K562 (cell line): ENCODE measurements at regions not wholly inside any gene's neighbourhood (a gene's known extent, or its start where the extent isn't known, plus 50 kb on each side); places are given as distances from the start of the nearest gene placed in this dataset.
A peak's percentile ranks its signal among the peaks of the same experiment; 100 is the strongest.

Experiments
- ATAC-seq: fragments of 200-7000 bp; cut with Tn5 transposase; 3 replicates; pipeline ENCODE4 v1.9.1; 2020; ENCODE audit warnings: moderate library complexity
- BruUV-seq: library from RNA; stranded (reverse); fragments of 400-500 nt; replicated peaks from 2 replicates; lab custom pipeline; 2021; lab: Mats Ljungman, UMichigan
- CTCF ChIA-PET: fragments of 300-600 bp; formaldehyde crosslinking; extraction: SDS; loops from one replicate; lab custom pipeline; 2021; ENCODE audit warnings: low intra/inter-chr PET ratio; lab: Yijun Ruan, JAX
- POLR2A ChIA-PET: fragments of 300-600, 350-650 bp; sonication (Branson Sonifier 250); formaldehyde crosslinking; extraction: SDS; loops from one replicate; lab custom pipeline; 2021; ENCODE audit warnings: antibody characterized with exemption, inconsistent platforms; lab: Yijun Ruan, JAX
- DNase-seq, 4 experiments: peaks; one replicate each; pipeline versions ENCODE4 v3.0.0 to v3.0.0-alpha.2; 2011 to 2018; ENCODE audit warnings: low spot score in 3 of 4, mixed read lengths in 3 of 4; ENCODE audit errors: extremely low read depth in 1 of 4
- FAIRE-seq: peaks from 2 replicates; lab custom pipeline; 2011; peaks lifted over from hg19 to GRCh38; lab: Jason Lieb, UNC
- H2AFZ ChIP-seq: 2 replicates; pipeline ENCODE4 v1.6.0; 2011; ENCODE audit warnings: low read depth, low read length, control low read depth, inconsistent platforms
- H3K27ac ChIP-seq: fragments of 200-600 bp; 3 replicates; pipeline ENCODE4 v1.8.0; 2011; ENCODE audit warnings: low read depth, mild to moderate bottlenecking, control low read depth, inconsistent platforms, low read length, moderate library complexity, mixed read lengths; ENCODE audit errors: extremely low read depth
- H3K27me3 ChIP-seq, 2 experiments: fragments of 300-600 bp in 1 of 2; 2 replicates in 1 of 2; 3 replicates in 1 of 2; pipeline versions ENCODE4 v1.6.0 to v1.8.0; 2011; ENCODE audit warnings: inconsistent platforms in 2 of 2, low read length in 2 of 2, mild to moderate bottlenecking in 1 of 2, mixed read lengths in 1 of 2, moderate library complexity in 1 of 2; ENCODE audit not compliant: control insufficient read depth in 2 of 2, insufficient read depth in 2 of 2
- H3K36me3 ChIP-seq: fragments of 300-600 bp; 3 replicates; pipeline ENCODE4 v1.8.0; 2011; ENCODE audit warnings: mild to moderate bottlenecking, low read length, inconsistent platforms; ENCODE audit not compliant: control insufficient read depth, insufficient read depth
- H3K4me1 ChIP-seq, 2 experiments: fragments of 200-600 bp in 1 of 2; replicated peaks in 1 of 2; 2 replicates in 1 of 2; 3 replicates in 1 of 2; pipeline versions ENCODE4 v1.5.1 to v1.8.0; 2011; ENCODE audit warnings: inconsistent platforms in 2 of 2, low read length in 2 of 2, mild to moderate bottlenecking in 1 of 2, mixed read lengths in 1 of 2, moderate library complexity in 1 of 2; ENCODE audit not compliant: control insufficient read depth in 2 of 2, insufficient read depth in 2 of 2
- H3K4me2 ChIP-seq: 2 replicates; pipeline ENCODE4 v1.6.1; 2011; ENCODE audit warnings: low read length, control low read depth, inconsistent platforms, mixed read lengths; ENCODE audit not compliant: insufficient read depth
- H3K4me3 ChIP-seq: fragments of 200-600 bp; sonication (generic), shearing (Covaris generic); 2 replicates; pipeline ENCODE4 v1.5.1; 2016; ENCODE audit warnings: control low read depth, inconsistent platforms
- H3K79me2 ChIP-seq: fragments of 200-600 bp; 3 replicates; pipeline ENCODE4 v1.8.0; 2011; ENCODE audit warnings: low read length, inconsistent platforms; ENCODE audit not compliant: control insufficient read depth, insufficient read depth
- H3K9ac ChIP-seq, 2 experiments: 2 replicates each; pipeline versions ENCODE4 v1.6.0 to v1.6.1; 2011; ENCODE audit warnings: low read depth in 2 of 2, low read length in 2 of 2, control low read depth in 1 of 2, inconsistent platforms in 1 of 2, mild to moderate bottlenecking in 1 of 2, mixed read lengths in 1 of 2; ENCODE audit not compliant: insufficient read depth in 1 of 2
- H3K9me1 ChIP-seq: one replicate; pipeline ENCODE4 v1.6.0; 2011; ENCODE audit warnings: inconsistent platforms, mild to moderate bottlenecking, low read length, moderate library complexity; ENCODE audit not compliant: control insufficient read depth, insufficient read depth
- H3K9me3 ChIP-seq: replicated peaks from 2 replicates; pipeline ENCODE4 v1.5.1; 2011; ENCODE audit warnings: low read depth, low read length, inconsistent platforms; ENCODE audit not compliant: control insufficient read depth, insufficient read depth
- H4K20me1 ChIP-seq: replicated peaks from 2 replicates; pipeline ENCODE4 v1.6.1; 2011; ENCODE audit warnings: low read length, inconsistent platforms, mixed read lengths; ENCODE audit not compliant: control insufficient read depth, insufficient read depth
- ATF3 ChIP-seq, 2 experiments: fragments of 450-650 bp in 1 of 2; sonication (generic) in 1 of 2; formaldehyde crosslinking in 1 of 2; IDR thresholded peaks in 1 of 2; conservative IDR thresholded peaks in 1 of 2; 2 replicates each; pipeline versions ENCODE4 v1.6.1 to v1.8.1; 2016 to 2023; ENCODE audit warnings: mild to moderate bottlenecking in 2 of 2, moderate library complexity in 2 of 2, inconsistent platforms in 1 of 2, missing genetic modification reagents in 1 of 2
- CEBPB ChIP-seq: fragments of 450-650 bp; IDR thresholded peaks from 2 replicates; pipeline ENCODE4 v1.6.1; 2016; ENCODE audit warnings: missing genetic modification characterization, missing compliant biosample characterization
- CEBPG ChIP-seq, 3 experiments: fragments of 200-800 bp in 1 of 3; sonication (Bioruptor generic) in 1 of 3; sonication (generic) in 1 of 3; formaldehyde crosslinking in 1 of 3; IDR thresholded peaks in 2 of 3; conservative IDR thresholded peaks in 1 of 3; 2 replicates each; pipeline versions ENCODE4 v1.6.1 to v1.8.0; 2016 to 2022; ENCODE audit warnings: missing compliant biosample characterization in 2 of 3, missing genetic modification characterization in 2 of 3, mild to moderate bottlenecking in 1 of 3, missing genetic modification reagents in 1 of 3
- CREB1 ChIP-seq, 2 experiments: sonication (generic) in 1 of 2; formaldehyde crosslinking in 1 of 2; IDR thresholded peaks; 2 replicates each; pipeline versions ENCODE4 v1.6.1 to v1.8.0; 2012 to 2022; ENCODE audit warnings: inconsistent platforms in 1 of 2, mild to moderate bottlenecking in 1 of 2, missing genetic modification reagents in 1 of 2, moderate library complexity in 1 of 2
- GATAD2B ChIP-seq: fragments of 450-650 bp; IDR thresholded peaks from 2 replicates; pipeline ENCODE4 v1.6.1; 2017; ENCODE audit warnings: mild to moderate bottlenecking, borderline replicate concordance
- TRIM24 ChIP-seq, 2 experiments: fragments of 450-650 bp; IDR thresholded peaks; 2 replicates each; pipeline ENCODE4 v1.6.1; 2016
- USF2 ChIP-seq: sonication (generic); formaldehyde crosslinking; IDR thresholded peaks from 2 replicates; pipeline ENCODE4 v1.5.0; 2020; ENCODE audit warnings: missing genetic modification reagents
- ZNF592 ChIP-seq: fragments of 450-650 bp; IDR thresholded peaks from 2 replicates; pipeline ENCODE4 v1.6.1; 2017; ENCODE audit warnings: antibody characterized with exemption, mild to moderate bottlenecking
- WGBS: fragments of 100-300 bp; shearing (Covaris generic); methylation state at CpG from one replicate; pipeline ENCODE4 v1.1.6; 2016; ENCODE audit warnings: low coverage, mixed read lengths; ENCODE audit not compliant: insufficient coverage; ENCODE audit errors: missing lambda C conversion rate; 5-methylcytosine and 5-hydroxymethylcytosine counted together
- in situ Hi-C: fragments of 300-500 bp; cut with MboI; formaldehyde crosslinking; loops from 4 replicates; pipeline ENCODE4 v1.15.0; 2018; ENCODE audit warnings: inconsistent platforms, mixed read lengths
- intact Hi-C: fragments of 100-400 bp; cut with micrococcal nuclease; formaldehyde crosslinking; loops from 2 replicates; pipeline ENCODE4 v1.14.2; 2022

- Histone ChIP-seq H3K27me3 (no peaks in the 10 kb centered on the region), H3K27ac (no peak overlapping the region), H3K4me3 (no peak overlapping the region), H3K9me1 (no peaks in the 10 kb centered on the region), H2AFZ (no peak overlapping the region), H3K9ac (no peak overlapping the region), H3K4me1 (no peaks in the 10 kb centered on the region), H3K4me2 (no peak overlapping the region)
- in situ Hi-C loops: no loop called here
- DNase-seq (no peak), ATAC-seq (no peak)
- CTCF ChIA-PET: no interaction called here
- BruUV-seq: no TSS peak
- TF ChIP-seq USF2 (CRISPR knock-in tag): no peak
- TF ChIP-seq ZNF592: no peak
- no peak for TF ChIP-seq CEBPG (CRISPR knock-in tag; IDR thresholded peaks at IDR 0.05)
- peak; percentile 10 to 77; a peak in 2 of 4 replicates for TF ChIP-seq CEBPG (tag; conservative IDR thresholded peaks at IDR 0.05 in 1 of 2, IDR thresholded peaks at IDR 0.05 in 1 of 2)
- 0 out of 2 replicates have a peak, but pooled peaks have one; percentile 13 for TF ChIP-seq ATF3 (IDR thresholded peaks at IDR 0.05)
- no peak for TF ChIP-seq ATF3 (CRISPR knock-in tag; conservative IDR thresholded peaks at IDR 0.05)
- TF ChIP-seq CREB1 (IDR thresholded peaks at IDR 0.05): no peak
- no peak for TF ChIP-seq CREB1 (CRISPR knock-in tag; IDR thresholded peaks at IDR 0.05)
- TF ChIP-seq TRIM24 (IDR thresholded peaks at IDR 0.05): no peak
- TF ChIP-seq CEBPB (tag): 0 out of 2 replicates have a peak, but pooled peaks have one; percentile 8
- no peak for TF ChIP-seq GATAD2B
- TF ChIP-seq, all 486 proteins: peak for 3
- POLR2A ChIA-PET: no interaction called here
- Histone ChIP-seq H4K20me1 (no peaks in the 10 kb centered on the region), H3K9me3 (no peaks in the 10 kb centered on the region; the same call in 1 of the 2 replicates), H3K36me3 (no peaks in the 10 kb centered on the region), H3K79me2 (no peaks in the 10 kb centered on the region)
- 0% methylated on average over 2 of the region's 2 CpGs for WGBS
- intact Hi-C loops: no loop called here
- FAIRE-seq: no peak
Observed at GRCh38 chr11:80995523-80995922, 1554.7 kb upstream of the TENM4 start.
